ENCODE measurements at regions not wholly inside any gene's neighbourhood (a gene's known extent, or its start where the extent isn't known, plus 50 kb on each side); places are given as distances from the start of the nearest gene placed in this dataset.
"Not testable (repeated sequence)": the region's sequence is repeated elsewhere in the genome, so short reads cannot be mapped to it uniquely, and the experiment has no call there.

DNA sequence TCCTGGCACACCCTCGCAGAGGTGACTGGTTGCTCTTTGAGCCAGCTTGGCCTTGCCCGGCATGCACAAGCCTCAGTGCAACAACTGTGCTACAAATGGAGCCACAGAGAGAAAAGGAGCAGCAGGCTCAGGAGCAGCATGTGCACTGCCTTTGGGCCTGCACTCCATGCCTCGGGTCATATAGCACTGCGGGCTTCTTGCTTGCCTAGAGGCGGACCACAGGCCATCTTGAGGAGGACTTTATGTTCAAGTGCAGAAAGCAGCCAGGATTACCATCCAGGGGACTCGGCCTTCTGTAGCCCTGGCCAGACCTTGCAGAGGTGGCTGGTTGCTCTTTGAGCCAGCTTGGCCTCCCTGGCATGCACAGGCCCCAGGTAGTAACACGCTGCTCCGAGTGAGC, 62.7 kb downstream of the POTEE start:
- TF ChIP-seq, protein P1, sequence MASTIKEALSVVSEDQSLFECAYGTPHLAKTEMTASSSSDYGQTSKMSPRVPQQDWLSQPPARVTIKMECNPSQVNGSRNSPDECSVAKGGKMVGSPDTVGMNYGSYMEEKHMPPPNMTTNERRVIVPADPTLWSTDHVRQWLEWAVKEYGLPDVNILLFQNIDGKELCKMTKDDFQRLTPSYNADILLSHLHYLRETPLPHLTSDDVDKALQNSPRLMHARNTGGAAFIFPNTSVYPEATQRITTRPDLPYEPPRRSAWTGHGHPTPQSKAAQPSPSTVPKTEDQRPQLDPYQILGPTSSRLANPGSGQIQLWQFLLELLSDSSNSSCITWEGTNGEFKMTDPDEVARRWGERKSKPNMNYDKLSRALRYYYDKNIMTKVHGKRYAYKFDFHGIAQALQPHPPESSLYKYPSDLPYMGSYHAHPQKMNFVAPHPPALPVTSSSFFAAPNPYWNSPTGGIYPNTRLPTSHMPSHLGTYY (CRISPR knock-in tag; IDR thresholded peaks at IDR 0.05), result not testable (repeated sequence)
- TF ChIP-seq, protein P2, sequence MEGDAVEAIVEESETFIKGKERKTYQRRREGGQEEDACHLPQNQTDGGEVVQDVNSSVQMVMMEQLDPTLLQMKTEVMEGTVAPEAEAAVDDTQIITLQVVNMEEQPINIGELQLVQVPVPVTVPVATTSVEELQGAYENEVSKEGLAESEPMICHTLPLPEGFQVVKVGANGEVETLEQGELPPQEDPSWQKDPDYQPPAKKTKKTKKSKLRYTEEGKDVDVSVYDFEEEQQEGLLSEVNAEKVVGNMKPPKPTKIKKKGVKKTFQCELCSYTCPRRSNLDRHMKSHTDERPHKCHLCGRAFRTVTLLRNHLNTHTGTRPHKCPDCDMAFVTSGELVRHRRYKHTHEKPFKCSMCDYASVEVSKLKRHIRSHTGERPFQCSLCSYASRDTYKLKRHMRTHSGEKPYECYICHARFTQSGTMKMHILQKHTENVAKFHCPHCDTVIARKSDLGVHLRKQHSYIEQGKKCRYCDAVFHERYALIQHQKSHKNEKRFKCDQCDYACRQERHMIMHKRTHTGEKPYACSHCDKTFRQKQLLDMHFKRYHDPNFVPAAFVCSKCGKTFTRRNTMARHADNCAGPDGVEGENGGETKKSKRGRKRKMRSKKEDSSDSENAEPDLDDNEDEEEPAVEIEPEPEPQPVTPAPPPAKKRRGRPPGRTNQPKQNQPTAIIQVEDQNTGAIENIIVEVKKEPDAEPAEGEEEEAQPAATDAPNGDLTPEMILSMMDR (IDR thresholded peaks at IDR 0.05), result not testable (repeated sequence)
- TF ChIP-seq CREB1 (CRISPR knock-in tag; IDR thresholded peaks at IDR 0.05); TEAD4 (CRISPR knock-in tag; IDR thresholded peaks at IDR 0.05); ZNF232 (CRISPR knock-in tag; IDR thresholded peaks at IDR 0.05); ZNF121 (CRISPR knock-in tag; IDR thresholded peaks at IDR 0.05); SMAD3 (CRISPR knock-in tag; IDR thresholded peaks at IDR 0.05; ENCODE audit: borderline replicate concordance); ETV6 (CRISPR knock-in tag; IDR thresholded peaks at IDR 0.05); JUN (CRISPR knock-in tag; IDR thresholded peaks at IDR 0.05); MYBL2 (CRISPR knock-in tag; IDR thresholded peaks at IDR 0.05): not testable (repeated sequence)
- TF ChIP-seq, protein P3, sequence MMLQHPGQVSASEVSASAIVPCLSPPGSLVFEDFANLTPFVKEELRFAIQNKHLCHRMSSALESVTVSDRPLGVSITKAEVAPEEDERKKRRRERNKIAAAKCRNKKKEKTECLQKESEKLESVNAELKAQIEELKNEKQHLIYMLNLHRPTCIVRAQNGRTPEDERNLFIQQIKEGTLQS (CRISPR knock-in tag; conservative IDR thresholded peaks at IDR 0.05), result not testable (repeated sequence)
- TF ChIP-seq, protein P4, sequence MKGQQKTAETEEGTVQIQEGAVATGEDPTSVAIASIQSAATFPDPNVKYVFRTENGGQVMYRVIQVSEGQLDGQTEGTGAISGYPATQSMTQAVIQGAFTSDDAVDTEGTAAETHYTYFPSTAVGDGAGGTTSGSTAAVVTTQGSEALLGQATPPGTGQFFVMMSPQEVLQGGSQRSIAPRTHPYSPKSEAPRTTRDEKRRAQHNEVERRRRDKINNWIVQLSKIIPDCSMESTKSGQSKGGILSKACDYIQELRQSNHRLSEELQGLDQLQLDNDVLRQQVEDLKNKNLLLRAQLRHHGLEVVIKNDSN (CRISPR knock-in tag; IDR thresholded peaks at IDR 0.05), result not testable (repeated sequence)
- TF ChIP-seq, protein P5, sequence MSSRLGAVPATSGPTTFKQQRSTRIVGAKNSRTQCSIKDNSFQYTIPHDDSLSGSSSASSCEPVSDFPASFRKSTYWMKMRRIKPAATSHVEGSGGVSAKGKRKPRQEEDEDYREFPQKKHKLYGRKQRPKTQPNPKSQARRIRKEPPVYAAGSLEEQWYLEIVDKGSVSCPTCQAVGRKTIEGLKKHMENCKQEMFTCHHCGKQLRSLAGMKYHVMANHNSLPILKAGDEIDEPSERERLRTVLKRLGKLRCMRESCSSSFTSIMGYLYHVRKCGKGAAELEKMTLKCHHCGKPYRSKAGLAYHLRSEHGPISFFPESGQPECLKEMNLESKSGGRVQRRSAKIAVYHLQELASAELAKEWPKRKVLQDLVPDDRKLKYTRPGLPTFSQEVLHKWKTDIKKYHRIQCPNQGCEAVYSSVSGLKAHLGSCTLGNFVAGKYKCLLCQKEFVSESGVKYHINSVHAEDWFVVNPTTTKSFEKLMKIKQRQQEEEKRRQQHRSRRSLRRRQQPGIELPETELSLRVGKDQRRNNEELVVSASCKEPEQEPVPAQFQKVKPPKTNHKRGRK (CRISPR knock-in tag; IDR thresholded peaks at IDR 0.05; ENCODE audit: borderline replicate concordance), result not testable (repeated sequence)

Data from WTC11 (cell line).